ENCODE measurements at regions not wholly inside any gene's neighbourhood (a gene's known extent, or its start where the extent isn't known, plus 50 kb on each side); places are given as distances from the start of the nearest gene placed in this dataset.

DNA sequence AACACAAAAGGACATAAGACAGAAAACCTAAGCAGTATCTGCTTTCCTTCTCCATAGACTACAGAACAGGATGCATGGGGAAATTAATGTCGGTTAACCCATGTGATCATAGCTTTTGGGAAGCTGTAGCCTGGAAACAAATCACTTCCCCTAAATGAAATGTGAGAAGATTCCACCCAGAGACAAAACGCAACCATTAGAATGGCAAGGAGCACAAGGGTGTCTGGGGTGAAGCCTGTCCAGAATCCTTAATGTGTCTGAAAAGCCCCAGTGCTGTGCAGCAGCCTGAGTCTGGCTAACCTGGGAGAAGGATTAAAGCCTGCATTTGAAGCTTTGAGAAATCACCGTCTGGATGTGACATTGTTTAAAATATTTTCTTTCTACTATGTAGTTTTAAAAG lies 213.3 kb downstream of the ANKRD50 start:
- ChIA-PET CTCF (no interaction called here), POLR2A (no interaction called here)
- no peak for DNase-seq (ENCODE audit: extremely low spot score)
- TF ChIP-seq SUZ12 (IDR thresholded peaks at IDR 0.05) (no peak), ARNT (IDR thresholded peaks at IDR 0.05) (no peak), TARDBP (IDR thresholded peaks at IDR 0.05) (no peak), FOXK2 (IDR thresholded peaks at IDR 0.05) (no peak), SP1 (IDR thresholded peaks at IDR 0.05) (no peak), LEF1 (IDR thresholded peaks at IDR 0.05; ENCODE audit: borderline replicate concordance) (no peak)

DNA sequence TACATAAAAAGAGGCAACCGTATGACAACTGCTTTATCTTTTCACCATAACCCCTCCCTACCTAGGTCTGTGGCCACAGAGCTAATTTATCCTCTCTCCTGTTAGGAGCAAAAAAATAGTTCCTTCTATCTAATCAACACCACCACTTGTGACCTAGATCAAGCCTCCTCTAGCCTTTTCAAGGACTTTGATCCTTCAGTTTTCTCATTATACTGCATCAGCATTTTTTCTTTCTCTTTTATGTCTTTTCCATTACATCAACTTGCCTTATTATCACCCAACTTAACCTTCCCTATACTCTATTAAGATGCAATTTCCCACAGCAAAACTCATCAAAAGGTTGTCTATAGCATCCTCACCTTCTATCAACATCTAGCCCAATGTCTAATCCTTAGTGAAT lies 211.0 kb downstream of the ANKRD50 start:
- TF ChIP-seq LEF1 (IDR thresholded peaks at IDR 0.05; ENCODE audit: borderline replicate concordance) (no peak), CTBP1 (IDR thresholded peaks at IDR 0.05; ENCODE audit: borderline replicate concordance) (no peak), BHLHE40 (IDR thresholded peaks at IDR 0.05; ENCODE audit: borderline replicate concordance) (no peak), HDGF (IDR thresholded peaks at IDR 0.05; ENCODE audit: borderline replicate concordance) (no peak), SUZ12 (IDR thresholded peaks at IDR 0.05) (no peak), L3MBTL2 (conservative IDR thresholded peaks at IDR 0.05) (no peak), ZNF384 (IDR thresholded peaks at IDR 0.05) (no peak), FOXA1 (IDR thresholded peaks at IDR 0.05) (no peak), SP1 (IDR thresholded peaks at IDR 0.05) (no peak), NFRKB (IDR thresholded peaks at IDR 0.05) (no peak), TARDBP (IDR thresholded peaks at IDR 0.05) (no peak), FOXK2 (IDR thresholded peaks at IDR 0.05) (no peak), ARNT (IDR thresholded peaks at IDR 0.05) (no peak), FOXM1 (IDR thresholded peaks at IDR 0.05; ENCODE audit: borderline replicate concordance) (no peak), ELF4 (IDR thresholded peaks at IDR 0.05) (no peak)
- TF ChIP-seq, protein P1, sequence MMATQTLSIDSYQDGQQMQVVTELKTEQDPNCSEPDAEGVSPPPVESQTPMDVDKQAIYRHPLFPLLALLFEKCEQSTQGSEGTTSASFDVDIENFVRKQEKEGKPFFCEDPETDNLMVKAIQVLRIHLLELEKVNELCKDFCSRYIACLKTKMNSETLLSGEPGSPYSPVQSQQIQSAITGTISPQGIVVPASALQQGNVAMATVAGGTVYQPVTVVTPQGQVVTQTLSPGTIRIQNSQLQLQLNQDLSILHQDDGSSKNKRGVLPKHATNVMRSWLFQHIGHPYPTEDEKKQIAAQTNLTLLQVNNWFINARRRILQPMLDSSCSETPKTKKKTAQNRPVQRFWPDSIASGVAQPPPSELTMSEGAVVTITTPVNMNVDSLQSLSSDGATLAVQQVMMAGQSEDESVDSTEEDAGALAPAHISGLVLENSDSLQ (IDR thresholded peaks at IDR 0.05) = no peak
- no peak for DNase-seq (ENCODE audit: extremely low spot score)
- POLR2A ChIA-PET = no interaction called here
- CTCF ChIA-PET = no interaction called here

DNA sequence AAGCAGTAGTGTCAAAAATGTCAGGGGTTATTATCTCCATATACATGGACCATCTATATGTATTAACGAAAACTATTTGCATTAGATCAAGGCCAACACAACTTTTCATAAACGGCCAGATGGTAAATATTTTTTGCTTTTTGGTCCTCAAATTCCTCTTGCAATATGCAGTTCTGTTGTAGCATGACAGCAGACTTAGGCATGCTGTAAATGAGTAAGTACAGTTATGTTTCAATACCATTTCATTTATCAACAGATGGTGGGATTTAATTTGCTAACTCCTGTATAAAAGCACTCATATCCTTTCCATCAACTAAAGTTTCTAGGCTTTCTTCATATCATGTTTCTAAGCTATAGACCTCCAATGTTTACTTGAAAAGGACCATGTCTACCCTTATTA lies 208.1 kb downstream of the ANKRD50 start:
- ChIA-PET POLR2A (no interaction called here), CTCF (no interaction called here)
- no peak for DNase-seq (ENCODE audit: extremely low spot score)
- TF ChIP-seq, protein P1 (IDR thresholded peaks at IDR 0.05) = no peak
- TF ChIP-seq ARNT (IDR thresholded peaks at IDR 0.05) (no peak), ELF4 (IDR thresholded peaks at IDR 0.05) (no peak), L3MBTL2 (conservative IDR thresholded peaks at IDR 0.05) (no peak), NFRKB (IDR thresholded peaks at IDR 0.05) (no peak), FOXA1 (IDR thresholded peaks at IDR 0.05) (no peak), BHLHE40 (IDR thresholded peaks at IDR 0.05; ENCODE audit: borderline replicate concordance) (no peak), HDGF (IDR thresholded peaks at IDR 0.05; ENCODE audit: borderline replicate concordance) (no peak), FOXK2 (IDR thresholded peaks at IDR 0.05) (no peak), CTBP1 (IDR thresholded peaks at IDR 0.05; ENCODE audit: borderline replicate concordance) (no peak), LEF1 (IDR thresholded peaks at IDR 0.05; ENCODE audit: borderline replicate concordance) (no peak), SUZ12 (IDR thresholded peaks at IDR 0.05) (no peak), TARDBP (IDR thresholded peaks at IDR 0.05) (no peak), FOXM1 (IDR thresholded peaks at IDR 0.05; ENCODE audit: borderline replicate concordance) (no peak), ZNF384 (IDR thresholded peaks at IDR 0.05) (no peak), SP1 (IDR thresholded peaks at IDR 0.05) (no peak)

DNA sequence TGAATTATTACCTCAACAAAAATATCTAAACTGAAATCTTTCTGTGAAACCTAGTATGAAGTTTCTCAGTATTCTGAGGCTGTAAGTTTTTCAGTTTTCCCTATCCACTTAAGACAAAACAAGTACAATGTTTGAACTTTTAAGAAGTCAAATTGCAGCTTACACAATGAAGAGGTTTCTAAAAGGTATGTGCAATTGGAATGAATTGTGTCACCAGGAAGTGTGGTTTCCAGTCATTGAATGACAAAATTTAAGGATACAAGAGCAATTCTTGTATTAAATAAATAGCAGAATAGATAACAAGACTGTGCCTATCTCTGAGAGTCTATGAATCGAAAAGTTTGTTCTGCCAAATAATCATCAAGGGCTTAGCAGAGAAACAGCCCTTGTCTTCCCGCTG lies 207.3 kb downstream of the ANKRD50 start:
- DNase-seq (ENCODE audit: extremely low spot score) = no peak
- POLR2A ChIA-PET = no interaction called here
- CTCF ChIA-PET = no interaction called here
- TF ChIP-seq L3MBTL2 (conservative IDR thresholded peaks at IDR 0.05) (no peak), LEF1 (IDR thresholded peaks at IDR 0.05; ENCODE audit: borderline replicate concordance) (no peak), NFRKB (IDR thresholded peaks at IDR 0.05) (no peak), TARDBP (IDR thresholded peaks at IDR 0.05) (no peak), ARNT (IDR thresholded peaks at IDR 0.05) (no peak), ZNF384 (IDR thresholded peaks at IDR 0.05) (no peak), SP1 (IDR thresholded peaks at IDR 0.05) (no peak), BHLHE40 (IDR thresholded peaks at IDR 0.05; ENCODE audit: borderline replicate concordance) (no peak), ELF4 (IDR thresholded peaks at IDR 0.05) (no peak), CTBP1 (IDR thresholded peaks at IDR 0.05; ENCODE audit: borderline replicate concordance) (no peak), SUZ12 (IDR thresholded peaks at IDR 0.05) (no peak), HDGF (IDR thresholded peaks at IDR 0.05; ENCODE audit: borderline replicate concordance) (no peak), FOXM1 (IDR thresholded peaks at IDR 0.05; ENCODE audit: borderline replicate concordance) (no peak)
- TF ChIP-seq, protein P1 (IDR thresholded peaks at IDR 0.05) = no peak

DNA sequence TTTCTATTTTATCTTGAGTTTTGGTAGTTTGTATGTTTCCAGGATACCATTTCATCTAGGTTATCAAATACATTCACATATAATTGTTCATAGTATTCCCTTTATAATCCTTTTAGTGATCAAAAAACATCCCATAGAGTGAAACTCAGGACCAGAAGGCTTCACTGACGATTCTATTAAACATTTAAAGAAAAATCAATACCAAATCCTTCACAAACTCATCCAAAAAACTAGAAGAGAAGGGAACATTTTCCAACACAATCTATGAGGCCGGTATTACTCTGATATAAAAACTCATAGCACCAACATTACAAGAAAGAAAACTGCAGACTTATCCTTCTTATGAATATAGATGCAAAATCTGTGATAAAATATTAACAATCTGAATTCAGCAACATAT lies 203.4 kb downstream of the ANKRD50 start:
- CTCF ChIA-PET = interaction anchor here (0.7 kb wide), 1 partner anchor 359 kb away, joined by 3 read pairs; no protein-coding TSS in a partner anchor
- no peak for DNase-seq (ENCODE audit: extremely low spot score)
- POLR2A ChIA-PET = no interaction called here
- no peak for TF ChIP-seq FOXM1 (IDR thresholded peaks at IDR 0.05; ENCODE audit: borderline replicate concordance)
- no peak for TF ChIP-seq HDGF (IDR thresholded peaks at IDR 0.05; ENCODE audit: borderline replicate concordance)
- TF ChIP-seq FOXK2 (IDR thresholded peaks at IDR 0.05) = no peak

DNA sequence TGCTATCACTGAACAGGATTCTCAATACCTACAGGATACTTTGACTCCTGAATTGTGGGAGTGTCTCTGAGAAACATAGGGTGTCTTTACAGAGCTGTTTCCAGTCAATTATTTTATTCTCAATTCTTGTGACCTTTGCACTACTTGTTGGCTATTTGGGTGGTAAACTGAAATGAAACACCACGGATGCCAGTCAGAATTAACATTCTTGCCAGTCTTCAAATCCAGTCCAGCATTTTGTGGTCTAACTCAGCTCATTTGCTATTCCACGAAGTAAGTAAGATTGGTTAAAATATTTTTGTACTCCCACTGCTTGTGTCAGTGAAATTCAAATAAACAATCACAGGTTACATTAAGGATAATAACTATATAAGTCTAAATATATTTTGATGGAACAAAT lies 197.9 kb downstream of the ANKRD50 start:
- CTCF ChIA-PET = no interaction called here
- TF ChIP-seq FOXA1 (IDR thresholded peaks at IDR 0.05) (no peak), FOXM1 (IDR thresholded peaks at IDR 0.05; ENCODE audit: borderline replicate concordance) (no peak), TARDBP (IDR thresholded peaks at IDR 0.05) (no peak), ZNF384 (IDR thresholded peaks at IDR 0.05) (no peak), SUZ12 (IDR thresholded peaks at IDR 0.05) (no peak), ELF4 (IDR thresholded peaks at IDR 0.05) (no peak), BHLHE40 (IDR thresholded peaks at IDR 0.05; ENCODE audit: borderline replicate concordance) (no peak), L3MBTL2 (conservative IDR thresholded peaks at IDR 0.05) (no peak), HDGF (IDR thresholded peaks at IDR 0.05; ENCODE audit: borderline replicate concordance) (no peak), SP1 (IDR thresholded peaks at IDR 0.05) (no peak), CTBP1 (IDR thresholded peaks at IDR 0.05; ENCODE audit: borderline replicate concordance) (no peak), NFRKB (IDR thresholded peaks at IDR 0.05) (no peak), ARNT (IDR thresholded peaks at IDR 0.05) (no peak), FOXK2 (IDR thresholded peaks at IDR 0.05) (no peak), LEF1 (IDR thresholded peaks at IDR 0.05; ENCODE audit: borderline replicate concordance) (no peak)
- TF ChIP-seq, protein P1 (IDR thresholded peaks at IDR 0.05) = no peak
- DNase-seq (ENCODE audit: extremely low spot score) = no peak
- POLR2A ChIA-PET = no interaction called here
